HG02759 (cell line): ENCODE measurements at regions not wholly inside any gene's neighbourhood (a gene's known extent, or its start where the extent isn't known, plus 50 kb on each side); places are given as distances from the start of the nearest gene placed in this dataset.
A peak's percentile ranks its signal among the peaks of the same experiment; 100 is the strongest.
"Not testable (repeated sequence)": the region's sequence is repeated elsewhere in the genome, so short reads cannot be mapped to it uniquely, and the experiment has no call there.

Experiments
- ATAC-seq: cut with Tn5 transposase; IDR thresholded peaks from one replicate; pipeline ENCODE4 v1.9.1; 2021; ENCODE audit warnings: mild to moderate bottlenecking, moderate library complexity; ENCODE audit not compliant: unreplicated experiment

- no peak for ATAC-seq
These were observed 393.9 kb downstream of the RPS24 start for GRCh38 chr10:78427497-78428031.

GRCh38 chr10:78428579-78428978, 394.9 kb downstream of the RPS24 start:
- ATAC-seq: no peak

- ATAC-seq: no peak
These were observed 396.3 kb downstream of the RPS24 start for GRCh38 chr10:78429984-78430383.

- no peak for ATAC-seq
These were observed 398.9 kb downstream of the RPS24 start for GRCh38 chr10:78432583-78432982.

- ATAC-seq: no peak
These were observed 399.5 kb downstream of the RPS24 start for GRCh38 chr10:78433076-78433595.

- no peak for ATAC-seq
These were observed 400.3 kb downstream of the RPS24 start for GRCh38 chr10:78433766-78434535.

- ATAC-seq: no peak
These were observed 401.2 kb downstream of the RPS24 start for GRCh38 chr10:78434886-78435285.

GRCh38 chr10:78435484-78436221, 402.0 kb downstream of the RPS24 start:
- no peak for ATAC-seq

GRCh38 chr10:78436222-78436573, 402.5 kb downstream of the RPS24 start:
- no peak for ATAC-seq

GRCh38 chr10:78436706-78437406, 403.2 kb downstream of the RPS24 start:
- ATAC-seq: no peak

- peak; percentile 64 for ATAC-seq
These were observed 403.7 kb downstream of the RPS24 start for GRCh38 chr10:78437407-78437768.

- ATAC-seq: peak; percentile 73
These were observed 404.6 kb downstream of the RPS24 start for GRCh38 chr10:78437998-78438906.

- no peak for ATAC-seq
These were observed 405.5 kb downstream of the RPS24 start for GRCh38 chr10:78438907-78439809.

GRCh38 chr10:78441010-78441409, 407.3 kb downstream of the RPS24 start:
- ATAC-seq: no peak

- ATAC-seq: no peak
These were observed 408.0 kb downstream of the RPS24 start for GRCh38 chr10:78441694-78442093.

GRCh38 chr10:78442836-78443550, 409.3 kb downstream of the RPS24 start:
- ATAC-seq: no peak

- ATAC-seq: no peak
These were observed 410.4 kb downstream of the RPS24 start for GRCh38 chr10:78443900-78444571.

- ATAC-seq: not testable (repeated sequence)
These were observed 411.1 kb downstream of the RPS24 start for GRCh38 chr10:78444741-78445140.
